DMS 273 treated with DMSO at 0.1 percent for 48 hours (cell line): ENCODE measurements at regions not wholly inside any gene's neighbourhood (a gene's known extent, or its start where the extent isn't known, plus 50 kb on each side); places are given as distances from the start of the nearest gene placed in this dataset.
"Not testable (repeated sequence)": the region's sequence is repeated elsewhere in the genome, so short reads cannot be mapped to it uniquely, and the experiment has no call there.

ENCODE experiments used
- DNase-seq: peaks from one replicate; lab custom pipeline; 2025; lab: John Stamatoyannopoulos, UW

DNA sequence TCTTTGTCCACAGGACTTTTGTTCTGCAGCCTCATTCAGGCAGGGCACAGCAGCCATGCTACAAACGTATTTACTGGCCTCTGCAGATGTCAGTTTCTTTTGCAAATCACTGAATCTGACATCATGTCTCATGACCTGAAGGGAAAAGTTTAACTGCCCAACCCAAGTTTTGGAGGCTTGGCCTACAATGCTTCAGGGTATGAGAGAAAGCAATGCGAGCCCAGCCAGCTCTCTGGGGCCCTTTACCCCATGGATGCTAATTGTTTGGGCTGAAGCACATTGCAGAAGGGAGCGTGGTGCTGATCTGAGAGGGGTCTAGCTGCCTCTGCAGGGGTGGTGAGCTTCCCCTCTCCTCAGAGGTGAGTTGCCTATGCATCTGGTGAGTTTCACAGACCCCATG is 179.9 kb upstream of the CXCL12 start:
- DNase-seq: no peak

DNA sequence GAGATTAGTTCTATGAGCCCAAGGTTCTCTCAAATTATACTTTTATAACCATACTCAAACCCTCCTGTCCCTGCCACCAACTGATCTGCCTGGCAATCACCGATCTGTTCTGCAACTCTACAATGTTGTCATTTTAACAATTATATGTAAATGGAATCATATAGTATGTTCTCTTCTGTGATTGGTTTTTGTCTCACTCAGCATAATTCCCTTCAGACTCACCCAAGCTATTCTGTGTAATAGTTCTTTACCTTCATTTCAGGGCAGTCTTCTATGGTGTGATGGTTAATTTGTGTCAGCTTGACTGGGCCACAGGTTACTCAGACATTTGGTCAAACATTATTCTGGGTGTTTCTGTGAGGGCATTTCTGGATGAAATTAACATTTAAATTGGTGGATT is 181.9 kb upstream of the CXCL12 start:
- no peak for DNase-seq

DNA sequence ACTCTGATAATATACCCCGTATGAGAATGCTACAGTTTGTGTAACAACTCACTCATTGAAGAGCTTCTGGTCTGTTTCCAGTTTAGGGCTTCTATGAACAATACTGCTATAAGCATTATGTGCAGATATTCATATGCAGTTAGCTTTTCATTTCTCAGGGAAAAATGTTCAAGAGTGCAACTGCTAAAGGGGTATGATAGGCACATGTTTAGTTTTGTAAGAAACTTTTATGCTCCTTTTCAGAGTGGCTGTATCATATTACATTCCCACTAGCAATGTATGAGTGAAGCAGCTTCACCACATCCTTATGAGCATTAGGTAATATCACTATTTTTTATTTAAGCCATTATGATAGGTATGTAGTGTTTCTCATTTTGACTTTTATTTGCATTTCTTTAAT is 182.6 kb upstream of the CXCL12 start:
- no peak for DNase-seq

- DNase-seq: no peak
Observed at GRCh38 chr10:44569193-44570091, 184.5 kb upstream of the CXCL12 start.

GRCh38 chr10:44571701-44572100 is 186.8 kb upstream of the CXCL12 start:
- no peak for DNase-seq

GRCh38 chr10:44572146-44572545 is 187.2 kb upstream of the CXCL12 start:
- no peak for DNase-seq

- no peak for DNase-seq
Observed at GRCh38 chr10:44573821-44574220, 188.9 kb upstream of the CXCL12 start.

DNA sequence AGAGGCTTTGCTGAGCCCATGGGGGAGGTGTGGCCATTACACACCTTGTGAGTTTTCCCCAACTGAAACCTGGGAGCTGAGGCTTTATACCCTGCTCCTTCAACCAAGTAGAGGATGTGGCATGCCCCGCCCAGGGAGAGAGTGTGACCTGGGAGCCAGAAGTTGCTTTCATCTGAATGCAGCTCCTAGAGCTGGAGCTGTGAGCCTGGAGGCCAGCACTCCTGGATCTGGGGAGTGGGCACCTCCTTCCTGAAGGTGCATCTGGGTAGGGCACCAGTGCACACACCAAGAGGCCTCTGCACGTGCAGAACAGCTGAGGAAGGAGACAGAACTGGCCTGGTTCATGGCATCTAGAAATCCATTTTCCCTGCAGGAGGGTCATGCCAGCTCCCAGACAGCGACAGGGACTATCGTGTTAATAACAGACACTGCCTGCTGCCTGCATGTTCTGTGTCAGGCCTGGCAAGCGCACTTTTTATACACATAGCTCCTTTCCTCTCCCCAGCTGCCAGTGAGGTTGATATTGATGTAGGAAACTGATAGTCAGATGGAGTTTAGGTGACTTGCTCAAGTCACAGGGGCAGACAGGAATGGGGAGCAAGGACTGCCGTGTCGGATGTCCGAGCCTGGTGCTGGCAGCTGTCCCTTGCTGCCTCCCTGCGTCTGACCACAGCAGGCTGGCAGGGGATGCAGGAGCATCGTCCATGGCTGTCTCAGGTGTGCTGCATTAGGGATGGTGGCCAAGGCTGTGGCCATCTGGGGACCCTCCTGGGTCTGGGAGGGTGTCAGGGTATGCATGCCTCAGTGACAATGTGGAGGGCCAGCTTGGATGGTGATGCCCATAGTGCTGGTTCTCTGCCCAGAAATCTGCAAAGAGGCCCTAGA is 189.9 kb upstream of the CXCL12 start:
- no peak for DNase-seq

GRCh38 chr10:44575601-44576380 is 190.9 kb upstream of the CXCL12 start:
- no peak for DNase-seq

DNA sequence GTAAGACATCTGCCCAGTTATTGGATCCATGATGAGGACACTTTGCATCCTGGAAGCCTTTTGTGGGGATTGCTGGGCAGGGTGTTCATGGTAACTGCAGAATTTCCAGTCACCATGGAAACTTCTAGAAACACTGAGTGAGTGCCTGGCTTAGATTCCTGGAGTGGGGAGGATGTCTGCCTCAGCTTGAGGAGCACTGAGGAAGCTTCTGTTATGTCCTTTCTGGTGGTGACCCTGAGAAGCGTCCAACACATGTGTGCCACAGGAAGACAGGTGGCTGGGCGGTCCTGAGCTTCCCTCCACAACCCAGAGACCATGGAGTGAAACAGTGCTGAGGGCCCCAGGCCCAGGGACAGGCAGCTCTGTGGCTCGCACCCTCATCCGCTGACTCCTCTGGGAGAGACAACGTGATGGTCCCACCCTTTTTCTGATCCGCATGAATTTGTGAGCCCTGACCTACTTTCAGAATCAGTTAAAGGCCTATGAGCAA is 191.8 kb upstream of the CXCL12 start:
- DNase-seq: no peak

DNA sequence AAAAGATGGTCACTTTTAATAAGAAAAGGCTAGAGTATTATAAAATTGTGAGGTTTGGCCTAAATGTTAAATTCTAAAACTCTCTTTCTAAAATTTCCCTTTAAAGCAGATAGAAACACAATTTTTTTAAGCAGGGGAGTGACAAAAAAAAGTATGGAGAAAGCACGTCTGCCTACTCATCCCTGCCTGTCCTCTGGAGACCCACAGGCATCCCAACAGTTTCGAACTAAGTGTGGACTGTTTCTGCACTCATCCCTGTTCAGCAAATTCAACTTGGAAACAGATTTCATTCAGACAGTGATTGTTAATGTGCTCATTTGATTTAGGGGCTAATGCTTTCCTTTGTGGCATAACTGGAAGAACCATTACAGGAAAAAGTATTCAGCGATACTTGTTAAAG is 192.6 kb upstream of the CXCL12 start:
- no peak for DNase-seq

DNA sequence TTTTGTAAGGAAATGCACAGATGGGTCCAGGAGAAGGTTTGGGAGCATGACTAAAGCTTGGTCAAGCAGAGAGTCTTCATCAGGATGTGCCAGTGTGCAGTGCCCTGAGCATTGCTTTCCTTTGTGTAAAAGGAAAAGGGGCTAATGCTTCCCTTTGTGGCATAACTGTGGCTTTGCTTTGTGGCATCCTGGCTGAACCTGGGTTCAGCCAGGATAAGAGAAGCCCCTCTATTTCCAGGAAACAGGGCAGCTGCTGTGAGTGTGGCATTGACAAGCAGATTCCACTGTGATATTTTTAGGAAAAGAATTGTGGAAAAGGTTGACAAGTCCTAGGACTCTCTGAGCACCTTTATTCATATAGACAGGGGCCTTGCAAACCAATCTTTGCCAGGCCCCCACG is 193.4 kb upstream of the CXCL12 start:
- no peak for DNase-seq

- DNase-seq: not testable (repeated sequence)
Observed at GRCh38 chr10:44578963-44579362, 194.1 kb upstream of the CXCL12 start.

DNA sequence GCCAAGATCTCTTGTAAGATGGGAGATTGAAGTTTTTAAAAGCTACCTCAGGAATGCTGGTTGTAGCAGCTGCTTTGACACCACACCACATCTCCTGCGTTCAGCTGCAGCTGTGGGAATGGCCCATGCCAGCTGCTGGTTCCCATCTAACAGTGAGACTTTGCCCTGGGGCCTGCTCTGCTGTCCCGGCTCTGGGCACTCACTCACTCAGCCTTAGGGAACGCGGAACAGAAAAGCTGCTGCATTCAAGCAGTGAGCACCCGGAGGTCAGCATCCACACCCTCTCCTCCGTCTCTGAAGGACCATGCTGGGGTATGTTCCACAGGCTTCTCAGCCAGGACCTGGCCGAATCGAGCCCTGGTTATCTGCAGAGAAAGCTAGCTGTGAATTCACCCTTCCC is 197.1 kb upstream of the CXCL12 start:
- DNase-seq: no peak

DNA sequence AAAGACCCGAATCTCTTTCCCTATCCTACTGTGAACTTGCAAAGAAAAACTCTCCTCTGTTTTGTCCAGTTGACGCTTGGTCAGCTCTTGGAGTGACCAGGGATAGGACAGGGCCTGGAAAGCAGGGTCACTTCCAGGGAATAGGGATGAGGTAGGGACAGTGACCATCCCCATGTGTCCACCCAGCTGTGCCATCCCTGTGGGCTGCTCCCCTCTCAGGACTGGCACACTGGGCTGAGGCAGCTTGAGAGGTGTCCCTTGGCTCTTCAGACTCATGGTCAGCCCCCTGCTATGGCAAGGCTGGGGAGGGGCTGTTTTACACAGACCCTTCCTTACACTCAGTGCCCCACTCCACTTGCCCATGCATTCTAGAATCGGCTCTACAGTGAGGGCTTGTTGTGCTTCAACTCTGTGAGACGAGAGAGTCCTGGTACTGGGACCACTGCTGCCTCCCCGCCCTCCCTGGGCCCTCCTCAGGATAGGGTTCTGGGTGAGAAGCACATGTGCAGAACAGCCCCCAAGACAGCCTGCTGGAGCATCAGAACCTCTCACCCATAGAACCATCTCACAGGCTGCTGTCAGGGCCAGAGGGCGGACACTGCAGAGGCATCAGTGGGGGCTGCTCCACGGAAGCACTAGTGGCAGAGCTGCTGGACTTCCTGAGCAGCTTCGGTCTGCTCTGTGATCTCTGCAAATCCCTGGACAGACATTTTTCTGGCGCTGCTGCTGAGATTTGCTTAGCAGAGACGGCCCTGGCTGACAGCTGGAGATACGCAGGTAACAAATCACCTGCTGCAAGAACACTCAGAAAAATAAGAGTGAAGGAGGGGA is 202.8 kb upstream of the CXCL12 start:
- no peak for DNase-seq

- no peak for DNase-seq
Observed at GRCh38 chr10:44589181-44589943, 204.5 kb upstream of the CXCL12 start.

GRCh38 chr10:44589944-44590449 is 205.1 kb upstream of the CXCL12 start:
- no peak for DNase-seq

- DNase-seq: no peak
Observed at GRCh38 chr10:44591911-44592310, 207.0 kb upstream of the CXCL12 start.

DNA sequence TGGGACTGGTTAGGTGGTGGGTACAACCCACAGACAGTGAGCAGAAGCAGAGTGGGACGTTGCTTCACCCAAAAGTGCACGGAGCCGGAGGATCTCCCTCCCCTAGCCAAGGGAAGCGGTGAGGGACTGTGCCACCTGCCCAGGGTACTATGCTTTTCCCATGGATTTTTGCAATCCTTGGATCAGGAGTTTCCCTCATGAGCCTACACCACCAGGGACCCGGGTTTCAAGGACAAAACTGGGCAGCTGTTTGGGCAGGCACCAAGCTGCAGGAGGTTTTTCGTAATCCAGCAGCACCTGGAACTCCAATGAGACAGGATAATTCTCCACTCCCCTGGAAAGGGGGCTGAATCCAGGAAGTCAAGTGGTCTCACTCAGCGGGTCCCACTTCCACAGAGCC is 209.1 kb upstream of the CXCL12 start:
- no peak for DNase-seq

GRCh38 chr10:44607116-44607515 is 222.2 kb upstream of the CXCL12 start:
- DNase-seq: no peak
